GM19238 (cell line): ENCODE measurements at regions not wholly inside any gene's neighbourhood (a gene's known extent, or its start where the extent isn't known, plus 50 kb on each side); places are given as distances from the start of the nearest gene placed in this dataset.

Experiments used
- DNase-seq: peaks from one replicate; pipeline ENCODE4 v3.0.0; 2011; ENCODE audit warnings: low spot score; ENCODE audit not compliant: insufficient read length

DNA sequence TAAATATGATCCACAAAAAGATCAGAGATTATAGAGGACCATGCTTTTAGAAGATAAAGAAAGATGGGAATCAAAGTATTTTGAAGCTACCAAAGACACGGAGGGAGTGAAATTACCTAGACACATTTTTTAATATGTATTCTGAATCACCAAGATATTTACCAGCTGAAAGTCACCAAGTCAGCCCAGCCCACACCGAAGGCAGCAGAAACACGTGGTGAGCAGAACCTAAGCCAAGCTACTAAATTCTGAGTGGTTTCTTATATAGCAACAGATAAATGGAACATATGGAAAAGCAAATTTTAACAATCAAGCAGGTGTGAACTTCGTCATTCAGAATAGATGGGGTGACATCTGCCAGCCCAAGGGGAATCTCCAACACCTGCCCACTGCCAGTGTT is 134.7 kb upstream of the AKR1E2 start:
- DNase-seq, result no peak

DNA sequence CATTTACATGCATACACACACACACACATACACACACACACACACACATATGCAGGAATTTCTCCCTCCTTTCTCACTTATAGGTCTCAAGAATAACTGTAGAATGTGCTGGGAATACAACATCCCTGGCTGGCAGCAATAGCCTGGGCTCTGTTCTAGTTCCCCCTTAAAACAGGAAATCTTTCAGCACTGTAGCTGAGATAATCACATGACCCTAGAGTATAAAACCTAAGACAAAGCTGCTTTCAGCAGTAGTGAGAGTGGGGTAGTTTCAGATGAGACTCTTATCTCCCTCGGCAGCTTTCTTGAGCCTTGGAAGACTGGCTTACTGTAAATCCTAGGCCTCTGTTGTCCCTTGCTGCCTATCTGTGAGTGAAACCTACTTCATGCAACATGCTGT is 137.4 kb upstream of the AKR1E2 start:
- no peak for DNase-seq

DNA sequence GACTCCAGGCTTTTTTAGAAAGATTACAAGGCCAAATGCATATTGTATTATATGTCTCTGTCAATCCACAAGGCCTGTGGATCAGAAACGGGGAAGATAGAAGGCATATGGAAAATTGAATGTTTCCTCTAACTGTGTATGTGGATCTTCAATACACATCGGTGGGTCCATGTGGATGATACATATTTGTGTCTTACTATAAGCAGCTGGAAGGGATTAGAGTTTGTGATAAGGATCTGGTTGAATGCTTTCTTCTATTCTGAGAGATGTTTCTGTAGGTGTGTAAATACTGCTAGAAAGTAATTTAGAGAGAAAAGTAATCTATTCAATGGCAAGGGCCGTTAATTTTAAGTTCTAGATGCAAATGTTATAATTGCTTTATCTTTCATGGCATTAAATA is 137.8 kb upstream of the AKR1E2 start:
- no peak for DNase-seq

GRCh38 chr10:4687397-4687796 is 138.6 kb upstream of the AKR1E2 start:
- DNase-seq, result no peak

GRCh38 chr10:4686644-4686996 is 139.4 kb upstream of the AKR1E2 start:
- DNase-seq, result no peak

- DNase-seq, result no peak
Measured at GRCh38 chr10:4685904-4686643, 139.9 kb upstream of the AKR1E2 start.

DNA sequence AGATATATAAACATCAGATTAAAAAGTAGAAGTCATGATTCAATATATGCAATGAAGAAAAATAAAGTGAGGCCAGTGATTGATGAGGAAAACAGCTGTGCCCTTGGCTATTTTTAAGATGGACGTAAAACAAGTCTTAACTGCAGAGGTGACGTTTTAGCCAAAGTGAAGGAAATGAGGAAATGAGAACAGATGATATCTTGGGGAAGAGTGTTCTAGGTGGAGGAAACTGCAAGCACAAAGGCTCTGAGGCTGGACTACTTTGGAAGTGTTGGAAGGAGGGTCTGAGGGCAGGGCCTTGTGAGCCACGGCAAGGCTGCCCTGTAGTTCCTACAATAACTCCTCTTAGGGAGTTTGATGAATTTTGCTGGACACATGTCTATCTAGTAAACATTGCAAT is 140.5 kb upstream of the AKR1E2 start:
- no peak for DNase-seq

- DNase-seq, result no peak
Measured at GRCh38 chr10:4684434-4684833, 141.6 kb upstream of the AKR1E2 start.

DNA sequence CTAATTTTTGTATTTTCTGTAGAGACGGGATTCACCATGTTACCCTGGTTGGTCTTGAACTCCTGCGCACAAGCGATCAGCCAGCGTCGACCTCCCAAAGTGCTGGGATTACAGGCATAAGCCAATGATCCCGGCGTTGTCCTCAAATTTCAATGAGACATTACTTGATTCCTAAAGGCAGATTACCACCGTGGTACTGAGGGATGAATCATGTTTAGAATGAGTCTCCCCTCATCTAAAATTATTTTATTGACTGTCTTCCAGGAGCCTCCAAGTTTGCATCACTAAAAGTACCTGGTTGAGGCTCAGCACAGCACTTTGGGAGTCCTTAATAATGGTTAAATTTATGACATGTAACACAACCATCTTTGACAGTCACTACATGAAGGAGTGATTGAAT is 142.2 kb upstream of the AKR1E2 start:
- no peak for DNase-seq

DNA sequence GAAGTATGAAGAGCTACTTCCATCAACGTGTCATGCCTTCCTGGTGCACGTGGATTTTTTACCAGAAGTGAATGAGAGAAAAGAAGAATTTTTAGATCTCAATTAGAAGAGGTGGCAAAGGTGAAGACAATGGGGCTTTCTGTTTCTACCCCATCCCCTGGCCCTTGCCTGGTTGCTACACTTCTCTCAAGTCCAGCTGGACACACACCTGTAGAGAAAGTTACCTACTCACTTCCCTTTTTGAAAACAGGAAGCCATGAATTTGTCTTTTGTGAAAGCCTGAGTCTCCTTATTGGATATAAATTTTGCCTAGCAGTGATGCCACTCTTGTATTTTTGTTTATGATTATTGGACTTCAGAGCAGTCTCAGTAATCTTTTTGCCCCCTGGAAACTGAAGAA is 142.9 kb upstream of the AKR1E2 start:
- DNase-seq, result no peak

DNA sequence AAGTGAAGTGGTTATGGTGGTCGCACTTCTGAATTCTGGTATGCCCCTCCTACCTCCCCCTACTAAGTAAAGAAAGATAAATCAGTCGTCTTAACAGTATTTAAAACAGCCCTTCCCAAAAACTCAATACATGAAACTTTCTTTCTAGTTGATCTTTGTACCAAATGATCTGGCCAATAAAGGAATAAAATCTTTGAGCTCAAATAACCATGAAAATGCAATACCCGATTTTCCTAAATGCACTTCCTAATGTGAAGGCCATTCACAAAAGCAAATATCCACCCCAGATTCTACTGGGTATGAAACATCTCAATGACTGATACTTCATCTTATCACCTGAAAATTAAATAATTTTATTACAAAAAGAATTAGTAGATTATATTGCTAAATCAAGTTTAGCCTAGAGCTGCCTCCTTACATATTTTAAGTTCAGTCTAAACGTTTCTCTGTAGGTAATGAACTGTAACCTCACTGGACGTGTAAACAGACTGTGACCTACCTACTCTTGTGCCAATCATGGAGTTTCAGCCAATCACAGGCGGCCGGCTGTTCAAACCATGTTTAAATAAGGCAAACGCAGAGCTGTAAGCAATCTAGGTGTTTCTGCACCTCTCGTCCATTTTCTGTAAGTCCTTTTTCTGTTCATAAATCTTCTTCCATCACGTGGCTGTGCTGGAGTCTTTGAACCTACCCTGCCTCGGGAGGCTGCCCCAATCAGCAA is 146.9 kb upstream of the AKR1E2 start:
- DNase-seq, result no peak

DNA sequence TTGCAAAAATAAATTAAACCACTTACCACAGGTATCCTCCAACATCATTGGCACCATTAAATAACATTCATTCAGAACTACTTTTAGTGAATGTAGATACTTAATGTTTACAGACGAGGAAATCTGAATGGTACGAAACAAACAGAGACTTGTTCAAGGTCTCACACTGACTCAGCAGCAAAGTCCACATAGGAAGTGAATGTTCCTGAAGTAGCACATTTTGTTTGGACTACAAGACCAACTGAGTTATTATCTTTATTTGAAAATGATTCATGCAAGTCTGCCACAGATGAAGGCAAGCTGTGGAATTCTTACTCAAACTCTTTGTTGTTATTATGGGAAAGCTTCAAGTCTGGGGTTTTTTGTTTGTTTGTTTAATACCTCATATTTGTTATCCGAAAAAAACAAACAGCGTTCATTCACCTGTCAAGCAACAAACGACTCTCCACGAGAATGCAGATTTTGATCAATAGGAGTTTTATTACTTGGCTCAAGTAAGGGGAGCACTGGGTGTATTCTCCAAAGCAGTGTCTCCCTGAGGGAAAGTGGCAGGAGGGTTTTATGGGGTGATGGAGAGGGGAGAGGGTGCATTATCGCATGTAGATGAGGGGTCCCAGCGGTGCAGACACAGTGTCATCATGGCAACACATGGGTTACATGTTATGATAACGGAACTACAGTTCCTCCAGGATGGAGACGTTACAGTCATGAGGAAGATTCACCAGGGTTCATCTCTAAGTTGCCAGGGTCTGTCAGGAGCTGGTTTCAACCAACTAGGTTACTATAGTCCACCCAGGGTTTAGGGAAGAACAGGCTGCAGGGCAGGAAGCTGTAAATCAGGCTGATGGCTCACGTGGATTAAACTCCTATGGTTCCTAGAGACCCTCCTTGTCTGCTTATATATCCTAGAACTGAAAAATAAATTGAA is 147.7 kb upstream of the AKR1E2 start:
- no peak for DNase-seq

- DNase-seq, result no peak
Measured at GRCh38 chr10:4677296-4678021, 148.5 kb upstream of the AKR1E2 start.

DNA sequence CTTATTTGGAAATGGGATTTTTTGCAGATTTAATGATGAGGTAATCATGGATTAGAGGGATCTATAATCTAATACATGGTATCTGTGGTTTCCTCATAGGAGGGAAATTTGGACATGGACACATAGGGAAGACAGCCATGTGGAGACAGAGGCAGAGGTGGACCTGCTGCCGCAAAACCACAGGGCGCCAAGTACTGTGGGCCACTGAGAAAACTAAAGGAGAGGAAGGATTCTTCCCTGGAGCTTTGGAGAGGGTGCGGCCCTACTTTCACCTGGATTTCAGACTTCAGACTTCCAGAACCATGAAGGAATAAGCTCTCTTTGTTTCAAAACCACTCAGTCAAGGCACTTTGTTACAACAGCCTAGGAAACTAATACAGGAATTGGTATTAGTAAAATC is 149.4 kb upstream of the AKR1E2 start:
- DNase-seq, result no peak

GRCh38 chr10:4675808-4676207 is 150.2 kb upstream of the AKR1E2 start:
- DNase-seq, result no peak

DNA sequence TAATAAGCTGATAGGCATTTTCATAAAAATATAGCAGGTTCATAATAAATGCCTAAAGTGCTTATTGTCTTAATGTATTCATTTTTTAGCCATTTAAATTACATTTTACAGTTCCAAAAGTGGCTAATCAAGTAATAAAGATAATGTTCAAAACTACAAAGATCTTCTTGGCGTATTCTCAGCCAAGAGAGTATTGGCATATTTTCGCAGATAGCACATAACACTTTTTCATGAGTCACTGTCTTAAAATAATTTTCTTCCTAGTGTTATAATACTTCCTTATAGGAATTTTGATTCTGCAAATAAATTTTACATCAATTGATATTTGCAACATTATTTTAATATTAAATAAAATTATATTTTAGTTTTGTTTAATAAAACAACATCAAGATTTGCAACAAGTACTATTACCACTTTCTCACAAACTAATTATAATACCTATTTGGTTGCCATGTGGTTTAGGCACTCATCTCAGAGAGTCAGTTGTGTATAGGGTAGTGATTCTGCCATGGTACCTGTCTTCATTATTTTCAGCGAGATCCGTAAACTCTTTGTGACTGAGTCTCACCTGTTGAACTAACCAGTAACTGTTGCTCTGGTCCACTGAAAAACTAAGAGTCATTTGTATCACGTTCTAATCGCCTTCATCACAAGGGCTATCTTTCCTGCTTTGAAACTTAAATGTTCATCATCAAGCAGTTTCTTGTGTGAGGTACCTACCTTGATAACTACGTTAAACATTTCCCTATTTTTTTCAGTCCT is 152.5 kb upstream of the AKR1E2 start:
- DNase-seq, result no peak

- DNase-seq, result no peak
Measured at GRCh38 chr10:4672201-4672600, 153.8 kb upstream of the AKR1E2 start.

DNA sequence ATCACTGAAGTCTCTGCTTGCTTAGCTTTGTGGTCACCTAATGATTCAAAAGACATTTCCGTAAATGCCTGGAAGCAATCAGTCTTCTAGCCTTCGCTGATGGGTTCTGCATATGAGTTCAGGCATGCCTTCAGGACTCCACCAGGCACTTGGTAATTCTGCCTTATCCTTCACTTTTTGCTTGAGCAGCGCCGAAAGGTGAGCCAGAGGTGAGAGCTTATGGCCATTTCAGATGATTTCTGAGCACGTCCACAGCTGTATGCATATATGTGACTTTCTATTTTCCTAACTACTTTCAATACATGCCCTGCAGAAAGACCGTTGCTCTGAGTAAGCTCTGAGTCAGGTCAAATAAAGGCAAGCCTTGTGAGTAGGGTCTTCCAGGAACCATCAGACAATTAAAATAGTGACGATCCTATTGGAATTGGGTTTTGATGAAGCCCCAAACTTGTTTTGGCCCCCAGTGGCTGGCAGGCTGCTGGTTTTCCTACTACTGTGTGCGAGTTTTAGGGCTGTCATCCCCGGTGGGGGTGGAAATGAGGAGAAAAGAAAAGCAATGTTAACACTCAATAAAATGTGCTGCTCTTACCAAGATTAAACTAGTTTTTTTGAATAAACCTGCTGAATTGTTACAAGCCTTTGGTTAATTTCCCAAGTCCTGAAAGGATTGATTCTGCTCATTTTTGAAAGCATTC is 154.4 kb upstream of the AKR1E2 start:
- no peak for DNase-seq

DNA sequence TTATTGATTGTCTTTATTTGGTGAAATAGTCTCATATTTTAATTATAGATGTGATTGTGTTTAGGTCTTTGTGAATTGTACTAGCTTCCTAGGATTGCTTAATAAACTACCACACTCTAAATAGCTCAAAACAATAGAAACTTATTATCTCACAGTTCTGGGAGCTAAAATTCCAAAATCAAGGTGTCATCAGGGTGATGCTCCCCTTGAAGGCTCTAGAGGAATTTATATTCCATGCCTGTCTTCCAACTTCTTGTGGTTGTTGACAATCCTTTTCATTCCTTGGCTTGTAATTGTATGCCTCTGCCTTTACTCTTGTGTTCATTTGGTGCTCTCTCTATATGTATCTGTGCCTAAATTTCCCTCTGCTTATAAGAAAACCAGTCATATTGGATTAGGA is 155.3 kb upstream of the AKR1E2 start:
- no peak for DNase-seq

DNA sequence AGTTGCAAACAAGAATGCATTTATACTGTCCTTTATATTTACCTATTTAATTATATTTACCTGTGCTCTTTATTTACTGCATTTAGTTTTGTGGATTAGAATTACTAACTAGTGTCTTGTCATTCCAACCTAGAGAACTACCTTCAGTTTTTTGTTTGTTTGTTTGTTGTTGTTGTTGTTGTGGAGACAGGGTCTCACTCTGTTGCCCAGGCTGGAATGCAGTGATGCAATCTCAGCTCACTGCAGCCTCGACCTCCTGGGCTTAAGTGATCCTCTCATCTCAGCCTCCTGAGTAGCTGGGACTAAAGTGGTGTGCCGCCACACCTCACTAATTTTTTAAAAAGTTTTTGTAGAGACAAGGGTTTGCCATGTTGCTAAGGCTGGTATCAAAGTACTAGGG is 156.4 kb upstream of the AKR1E2 start:
- no peak for DNase-seq
